Hematopoietic multipotent progenitor cell treated with erythropoietin and hydrocortisone succinate and interleukin-3 and kit ligand, for 6 days (in vitro differentiated cells): ENCODE measurements at regions not wholly inside any gene's neighbourhood (a gene's known extent, or its start where the extent isn't known, plus 50 kb on each side); places are given as distances from the start of the nearest gene placed in this dataset.
A peak's percentile ranks its signal among the peaks of the same experiment; 100 is the strongest.
"Not testable (repeated sequence)": the region's sequence is repeated elsewhere in the genome, so short reads cannot be mapped to it uniquely, and the experiment has no call there.

Experiments used
- DNase-seq: peaks from one replicate; pipeline ENCODE4 v3.0.0-alpha.2; 2015

DNA sequence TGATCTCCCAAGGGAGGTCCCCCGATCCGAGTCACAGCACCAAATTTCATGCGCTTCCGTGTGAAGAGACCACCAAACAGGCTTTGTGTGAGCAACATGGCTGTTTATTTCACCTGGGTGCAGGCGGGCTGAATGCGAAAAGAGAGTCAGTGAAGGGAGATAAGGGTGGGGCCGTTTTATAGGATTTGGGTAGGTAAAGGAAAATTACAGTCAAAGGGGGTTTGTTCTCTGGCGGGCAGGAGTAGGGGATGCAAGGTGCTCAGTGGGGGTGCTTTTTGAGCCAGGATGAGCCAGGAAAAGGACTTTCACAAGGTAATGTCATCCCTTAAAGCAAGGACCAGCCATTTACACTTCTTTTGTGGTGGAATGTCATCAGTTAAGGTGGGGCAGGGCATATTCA is 309.2 kb upstream of the PAPPA start:
- not testable (repeated sequence) for DNase-seq

DNA sequence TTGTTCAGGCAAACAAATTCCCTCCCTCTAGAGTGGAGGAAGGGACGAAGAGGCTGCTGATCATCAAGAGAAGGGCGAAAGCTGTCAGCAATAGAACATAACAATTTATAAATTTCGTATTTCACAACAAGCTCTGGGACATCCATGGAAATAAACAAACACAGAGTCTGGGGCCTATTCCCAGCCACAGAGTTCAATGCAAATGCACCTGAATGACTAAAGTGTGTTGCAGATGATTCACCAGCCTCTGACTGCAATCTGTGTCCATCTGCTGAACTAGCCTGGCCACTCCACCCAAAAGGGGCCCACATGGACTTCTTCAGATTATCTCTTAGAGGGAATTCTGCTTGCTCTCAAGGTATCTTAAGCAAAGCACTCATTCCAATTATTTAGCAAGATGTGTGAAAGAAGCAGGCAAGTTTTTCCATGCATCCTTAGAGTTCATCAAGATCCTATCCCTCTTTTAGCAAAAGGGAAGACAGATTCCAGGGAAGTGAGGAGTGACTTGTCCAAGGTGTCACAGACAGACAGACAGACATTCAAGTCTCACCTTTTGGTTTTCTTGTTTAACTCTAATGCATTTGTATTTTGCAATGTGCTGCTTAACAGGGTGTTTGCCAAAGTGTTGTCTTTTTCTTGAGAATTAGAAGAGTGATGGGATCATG is 307.8 kb upstream of the PAPPA start:
- no peak for DNase-seq

DNA sequence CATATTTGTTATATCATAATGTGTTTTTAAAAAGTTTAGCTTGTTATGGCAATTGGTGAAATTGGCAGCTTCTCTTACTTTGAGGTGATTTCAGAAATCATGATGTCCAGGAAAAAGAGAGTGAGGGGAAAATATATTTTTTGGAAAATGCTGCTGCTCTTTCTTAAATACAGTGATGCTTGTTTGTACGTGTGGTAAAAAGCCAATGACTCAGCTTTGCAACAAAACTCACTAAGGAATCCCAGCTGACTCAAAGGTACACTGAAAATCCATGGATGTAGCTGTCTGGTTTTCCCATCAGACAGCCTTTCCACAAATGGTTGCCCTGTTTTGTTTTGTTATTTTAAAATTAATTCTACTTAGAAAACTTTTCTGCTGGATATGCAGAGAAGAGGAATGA is 306.4 kb upstream of the PAPPA start:
- no peak for DNase-seq

DNA sequence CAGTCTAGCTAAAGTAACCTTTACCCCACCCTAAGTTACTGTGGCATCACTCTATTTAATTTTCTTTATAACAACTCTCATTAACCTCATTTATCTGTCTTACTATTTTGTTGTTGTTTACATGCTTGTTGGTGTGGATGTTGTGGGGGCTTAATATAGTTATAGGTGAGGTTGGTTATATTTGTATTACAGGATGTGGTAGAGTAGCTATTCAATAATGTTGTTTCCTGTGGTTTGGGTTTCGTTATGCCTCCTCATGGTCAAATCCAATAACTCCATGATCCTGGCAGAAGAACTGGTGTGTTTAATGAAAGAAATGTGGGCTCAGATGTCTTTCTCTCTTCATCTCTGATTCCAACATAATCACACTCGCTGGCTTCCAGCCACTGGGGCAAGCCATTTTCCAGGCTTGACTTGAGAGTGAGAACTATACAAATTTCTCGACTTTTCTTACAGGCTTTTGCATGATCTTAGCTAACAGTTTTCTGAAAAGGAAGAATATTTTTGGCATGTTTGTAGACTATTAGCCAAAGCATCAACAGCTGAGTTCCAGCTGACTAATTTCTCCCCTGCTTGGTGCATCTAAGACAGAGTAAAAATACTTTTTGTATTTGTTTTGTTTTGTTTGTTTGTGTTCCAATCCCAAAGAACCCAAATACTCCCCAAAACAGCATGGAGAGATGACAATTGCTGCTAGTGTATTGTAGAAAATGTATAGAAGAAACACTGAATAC is 303.7 kb upstream of the PAPPA start:
- no peak for DNase-seq

DNA sequence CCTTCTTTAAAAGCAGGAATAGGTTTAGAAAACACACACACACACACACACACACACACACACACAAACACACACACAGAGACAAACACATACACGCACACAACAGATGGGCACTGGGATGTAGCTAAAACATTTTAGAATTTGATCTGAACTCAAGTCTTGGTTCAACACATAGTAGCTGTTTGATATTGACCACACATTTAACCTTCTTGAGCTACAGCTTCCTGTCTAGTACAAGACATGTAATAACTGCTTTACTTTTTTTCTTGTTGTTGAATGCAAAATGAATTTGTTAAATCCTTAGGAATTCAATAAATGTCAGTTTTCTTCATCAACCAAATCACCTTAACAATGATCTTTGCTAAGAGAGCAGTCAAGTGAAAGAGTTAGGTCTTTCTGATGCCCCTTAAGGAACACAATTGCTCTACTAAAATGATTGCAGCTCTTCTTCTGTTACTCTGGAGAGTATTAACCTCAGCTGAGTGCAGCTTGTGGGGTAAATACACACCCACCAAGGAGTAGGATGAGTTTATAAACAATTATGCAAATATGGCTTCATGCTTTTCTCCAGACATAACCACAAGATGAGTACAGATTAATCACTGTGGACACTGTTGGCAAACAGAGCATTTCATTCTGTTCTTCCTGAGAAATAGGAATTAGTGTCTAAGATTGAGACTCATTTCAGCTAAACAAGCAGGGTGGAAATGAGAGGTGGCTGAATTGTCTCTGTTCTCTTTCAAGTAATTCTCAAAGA is 302.9 kb upstream of the PAPPA start:
- no peak for DNase-seq

DNA sequence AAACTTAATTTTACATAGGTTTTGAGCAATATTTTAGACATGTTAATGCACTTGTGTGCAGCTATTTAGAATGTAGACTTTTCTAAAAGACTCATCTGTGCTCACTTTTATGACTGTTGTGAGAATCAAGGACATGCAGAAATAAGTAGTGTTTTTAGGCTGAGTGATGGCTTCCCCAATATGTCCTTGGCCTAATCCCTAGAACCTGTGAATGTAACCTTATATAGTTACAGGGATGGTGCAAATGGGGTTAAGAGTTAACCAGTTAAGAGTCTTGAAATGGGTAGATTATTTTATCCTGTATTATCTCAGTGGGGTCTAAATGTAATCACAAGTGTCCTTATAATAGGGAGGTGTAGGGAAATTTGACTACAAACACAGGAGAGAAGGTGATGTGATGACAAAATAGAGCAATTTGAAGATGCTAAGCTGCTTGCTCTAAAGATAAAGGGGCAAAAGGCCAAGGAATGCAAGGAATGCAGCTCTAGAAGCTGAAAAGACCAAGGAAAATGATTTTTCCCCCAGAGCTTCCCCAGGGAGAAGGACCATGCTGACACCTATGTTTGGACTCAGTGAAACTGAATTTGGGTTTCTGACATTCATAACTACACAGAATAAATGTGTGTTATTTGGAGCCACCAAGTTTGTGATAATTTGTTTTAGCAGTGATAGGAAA is 298.0 kb upstream of the PAPPA start:
- no peak for DNase-seq

DNA sequence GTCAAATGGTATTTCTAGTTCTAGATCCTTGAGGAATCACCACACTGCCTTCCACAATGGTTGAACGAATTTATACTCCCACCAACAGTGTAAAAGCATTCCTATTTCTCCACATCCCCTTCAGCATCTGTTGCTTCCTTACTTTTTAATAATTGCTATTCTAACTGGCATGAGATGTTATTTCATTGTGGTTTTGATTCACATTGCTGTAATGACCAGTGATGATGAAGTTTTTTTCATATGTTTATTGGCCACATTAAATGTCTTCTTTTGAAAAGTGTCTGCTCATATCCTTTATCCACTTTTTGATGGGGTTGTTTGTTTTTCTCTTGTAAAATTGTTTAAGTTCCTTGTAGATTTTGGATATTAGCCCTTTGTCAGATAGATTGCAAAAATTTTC is 295.2 kb upstream of the PAPPA start:
- DNase-seq = not testable (repeated sequence)

DNA sequence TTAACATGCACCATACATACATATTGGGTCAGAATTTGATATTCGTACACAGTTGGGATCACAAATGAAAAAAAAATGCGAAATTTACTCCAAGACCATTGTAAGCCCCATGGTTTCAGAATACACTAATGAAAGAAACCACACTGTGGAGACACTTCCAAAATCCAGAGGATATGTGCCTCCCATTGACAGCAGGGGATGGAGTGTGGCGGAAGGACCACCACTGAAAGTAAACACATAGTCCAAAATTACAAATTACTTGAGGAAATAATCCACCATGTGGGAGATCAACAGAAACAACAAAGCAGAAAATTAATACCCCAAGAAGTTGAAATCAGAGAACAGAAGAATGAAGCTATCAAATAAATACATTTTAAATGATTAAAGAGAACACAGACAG is 291.6 kb upstream of the PAPPA start:
- no peak for DNase-seq

DNA sequence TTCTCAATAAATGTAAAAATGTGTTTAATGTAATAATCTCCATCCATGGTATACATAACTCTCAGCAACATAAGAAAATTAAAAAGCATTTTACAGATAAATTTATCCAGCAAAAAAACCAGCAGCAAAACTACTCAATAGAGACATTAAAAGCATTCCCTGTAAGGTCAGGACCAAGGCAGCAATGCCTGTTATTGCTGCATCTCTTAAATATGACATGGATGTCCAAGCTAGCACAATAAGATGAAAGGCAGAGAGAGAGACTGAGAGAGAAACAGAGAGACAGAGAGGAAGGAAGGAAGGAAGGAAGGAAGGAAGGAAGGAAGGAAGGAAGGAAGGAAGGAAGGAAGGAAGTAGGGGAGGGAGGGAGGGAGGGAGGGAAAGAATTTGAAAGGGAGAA is 289.0 kb upstream of the PAPPA start:
- no peak for DNase-seq

DNA sequence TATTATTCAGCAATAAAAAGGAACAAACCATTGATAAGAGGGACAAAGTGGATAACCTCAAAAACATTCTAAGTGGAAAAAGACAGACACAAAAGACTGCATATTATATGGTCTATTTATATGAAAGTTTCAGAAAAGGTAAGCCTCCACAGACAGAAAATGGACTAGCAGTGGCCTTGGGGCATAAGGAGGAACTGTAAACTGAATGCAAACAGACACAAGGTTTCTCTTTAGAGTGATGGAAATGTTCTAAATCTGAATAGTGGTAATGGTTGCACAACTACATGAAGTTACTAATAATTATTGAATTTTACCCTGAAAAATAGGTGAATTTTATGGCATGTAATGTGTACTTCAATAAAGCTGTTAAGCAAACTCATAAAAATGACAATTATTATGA is 286.3 kb upstream of the PAPPA start:
- DNase-seq = no peak

DNA sequence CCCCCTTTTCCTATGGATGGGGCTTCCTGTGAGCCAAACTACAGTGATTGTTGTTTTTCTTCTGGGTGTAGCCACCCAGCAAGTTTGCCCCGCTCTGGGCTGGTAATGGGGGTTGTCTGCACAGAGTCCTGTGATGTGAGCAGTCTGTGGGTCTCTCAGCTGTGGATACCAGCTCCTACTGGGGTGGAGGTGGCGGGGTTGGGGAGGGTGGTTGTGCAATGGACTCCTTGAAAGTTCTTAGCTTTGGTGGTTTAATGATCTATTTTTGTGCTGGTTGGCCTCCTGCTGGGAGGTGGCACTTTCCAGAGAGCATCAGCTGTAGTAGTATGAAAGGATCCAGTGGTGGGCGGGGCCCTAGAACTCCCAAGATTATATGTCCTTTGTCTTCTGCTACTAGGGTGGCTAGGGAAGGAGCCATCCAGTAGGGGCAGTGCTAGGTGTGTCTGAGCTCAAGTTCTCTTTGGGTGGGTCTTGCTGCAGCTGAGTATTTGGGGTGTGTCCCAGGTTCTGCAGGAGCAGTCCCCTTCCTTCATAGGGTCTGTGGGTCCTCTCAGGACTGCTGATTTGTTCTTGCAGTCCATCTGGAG is 275.6 kb upstream of the PAPPA start:
- DNase-seq = no peak

DNA sequence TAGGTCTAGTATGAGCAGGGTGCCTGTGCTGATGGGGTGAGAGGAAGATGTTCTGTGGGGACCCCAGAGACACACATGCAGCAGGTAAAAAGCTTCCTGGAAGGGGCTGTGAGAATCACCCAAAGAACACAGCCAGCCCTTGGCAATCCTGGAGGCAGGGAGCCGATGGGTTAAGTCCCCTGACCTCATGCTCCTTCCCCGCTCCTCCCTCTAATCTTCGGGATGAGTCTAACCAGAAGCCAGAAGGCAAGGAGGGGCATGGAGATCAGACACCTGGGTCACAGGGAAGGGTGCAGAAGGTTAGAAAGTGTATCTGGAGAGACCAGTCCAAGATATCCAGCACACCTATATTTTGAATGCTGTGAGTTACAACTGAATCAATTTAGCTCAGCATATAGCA is 274.1 kb upstream of the PAPPA start:
- no peak for DNase-seq

DNA sequence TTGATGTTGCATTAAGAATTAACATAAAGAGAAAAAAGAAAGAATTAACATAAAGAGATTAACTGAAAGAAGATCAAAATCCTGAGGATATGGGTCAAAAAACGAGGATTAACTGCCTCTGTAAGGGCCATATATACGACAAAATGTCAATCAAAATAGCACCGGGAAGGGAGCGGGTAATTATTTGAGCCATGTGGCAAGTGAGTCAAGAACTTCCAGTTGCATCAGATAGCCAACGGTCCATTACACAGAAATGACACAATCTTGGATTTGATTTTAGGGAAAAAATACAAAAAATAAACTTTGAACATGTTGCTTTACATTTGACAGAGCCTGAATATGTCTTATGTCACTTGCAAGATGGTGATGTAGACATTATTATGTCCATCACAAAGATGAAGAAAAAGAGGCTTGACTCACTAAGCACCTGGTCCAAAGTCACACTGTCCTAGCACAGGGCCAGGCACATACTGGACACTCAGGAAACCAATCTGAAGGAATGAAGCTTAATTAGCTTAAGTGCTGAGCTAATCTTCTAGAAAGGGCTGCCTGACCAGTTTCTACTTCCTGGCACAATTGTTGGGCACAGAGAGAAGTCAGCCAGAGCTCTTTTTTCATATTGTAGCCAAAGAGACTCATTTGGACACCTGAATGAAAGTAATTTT is 273.2 kb upstream of the PAPPA start:
- DNase-seq = no peak

DNA sequence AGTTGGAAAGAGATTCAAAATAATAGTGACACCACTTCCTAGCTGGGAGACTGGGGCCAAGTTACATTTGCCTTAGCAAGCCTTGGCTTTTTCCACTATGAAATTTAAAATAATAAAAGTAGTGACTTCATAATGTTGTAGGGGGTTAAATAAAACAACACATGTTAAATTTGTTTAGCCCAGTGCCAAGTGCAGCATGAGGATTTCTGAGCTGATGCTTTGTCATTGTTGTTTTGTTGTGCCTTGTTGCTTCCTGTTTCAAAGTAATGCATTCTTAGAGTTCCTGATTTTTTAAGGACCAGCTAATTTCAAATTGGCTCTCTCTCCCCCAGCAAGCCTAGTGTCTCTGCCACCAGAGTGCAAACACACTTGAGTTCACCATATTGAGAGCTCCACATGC is 270.7 kb upstream of the PAPPA start:
- no peak for DNase-seq

DNA sequence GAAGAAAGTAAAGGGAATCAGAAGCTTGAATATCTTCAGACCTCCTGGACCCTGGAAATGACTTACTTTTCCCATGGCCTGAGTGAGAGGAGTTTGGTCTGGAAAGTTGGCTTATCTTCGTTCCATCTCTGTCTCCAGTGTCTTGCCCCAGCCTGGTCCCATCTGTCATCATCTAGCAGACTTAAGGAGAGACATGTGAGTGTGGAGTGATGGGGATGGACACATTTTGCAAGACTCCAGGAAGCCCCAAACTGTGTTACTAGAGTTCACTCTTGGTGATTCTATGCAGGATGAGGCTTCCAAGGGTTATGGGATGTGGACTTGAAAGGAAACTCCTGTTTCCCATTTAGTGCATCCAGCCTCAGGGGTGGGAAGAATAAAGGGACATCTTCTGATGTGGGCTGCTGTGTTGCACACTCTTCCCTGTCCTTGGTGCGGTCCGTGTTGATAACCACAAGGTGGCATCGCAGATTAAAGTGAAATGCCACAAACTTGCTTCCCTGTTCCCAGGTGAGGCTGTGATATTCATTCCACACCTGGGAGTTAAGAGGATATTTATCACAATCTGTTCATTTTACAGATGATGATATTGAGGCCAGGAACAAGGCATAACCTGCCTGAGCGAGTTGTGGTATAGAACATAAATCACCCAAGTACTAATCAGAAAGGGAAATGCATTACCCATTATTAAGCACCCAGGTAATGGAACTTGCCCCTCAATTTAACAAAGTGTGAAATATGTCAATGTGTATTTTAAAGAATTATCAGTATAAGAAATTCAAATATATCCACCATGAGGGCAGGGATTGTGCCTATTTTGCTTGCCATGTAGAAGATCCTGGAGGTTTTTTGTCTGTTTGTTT is 269.9 kb upstream of the PAPPA start:
- DNase-seq = peak; percentile 26

DNA sequence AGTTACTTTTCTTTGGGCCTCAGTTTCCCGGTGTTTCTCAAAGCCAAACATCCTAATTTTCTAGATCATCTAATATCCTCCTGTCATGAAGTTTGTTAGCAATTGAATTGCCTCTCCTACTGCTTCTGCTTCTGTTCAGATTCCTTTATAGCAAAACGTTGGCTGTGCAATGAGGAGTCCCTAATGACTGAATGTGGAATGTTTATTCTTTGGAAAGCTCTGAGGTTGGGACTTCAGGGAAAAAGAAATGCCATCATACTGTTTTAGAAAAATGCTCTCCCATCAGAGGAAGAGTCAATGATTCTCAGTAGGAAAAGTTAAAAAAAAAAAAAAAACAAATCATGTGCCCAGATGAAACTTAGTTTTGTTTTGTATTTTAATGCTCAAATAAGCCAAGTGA is 268.7 kb upstream of the PAPPA start:
- DNase-seq = no peak

DNA sequence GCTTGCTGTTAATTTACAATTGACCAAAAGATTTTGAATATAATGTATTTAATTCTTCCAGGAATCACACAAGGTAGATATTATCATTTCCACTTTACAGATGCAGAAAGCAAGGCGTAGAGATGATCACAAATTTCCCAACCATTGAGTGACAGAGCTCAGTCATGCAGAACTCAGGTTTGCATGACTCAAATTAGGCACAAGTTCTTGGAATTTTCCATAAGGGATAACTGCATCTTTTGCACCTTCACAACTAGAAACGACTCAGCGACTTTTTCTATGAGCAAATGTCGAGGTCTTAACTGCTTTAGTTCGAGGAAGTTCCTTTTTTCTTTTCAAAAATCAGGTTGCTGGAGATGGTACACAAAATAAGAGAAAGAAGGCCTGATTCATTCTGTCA is 265.5 kb upstream of the PAPPA start:
- DNase-seq = no peak

DNA sequence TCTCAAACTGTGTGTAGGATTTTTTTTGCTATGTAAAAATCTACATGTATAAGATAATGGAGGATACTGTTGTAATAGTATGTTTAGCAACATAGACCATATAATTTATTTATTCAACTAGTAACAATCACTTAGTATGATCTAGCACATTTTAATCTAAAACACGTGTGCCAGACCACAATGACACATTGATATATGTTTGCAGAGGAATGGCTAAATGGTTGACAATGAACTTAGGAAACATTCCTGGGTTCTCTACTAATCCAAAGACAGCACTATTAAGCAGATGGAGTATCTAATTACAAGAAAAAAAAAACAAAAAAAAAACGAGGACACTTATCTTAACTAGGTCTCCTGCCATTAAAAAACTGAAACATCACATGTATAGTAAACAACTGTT is 261.7 kb upstream of the PAPPA start:
- DNase-seq = no peak

DNA sequence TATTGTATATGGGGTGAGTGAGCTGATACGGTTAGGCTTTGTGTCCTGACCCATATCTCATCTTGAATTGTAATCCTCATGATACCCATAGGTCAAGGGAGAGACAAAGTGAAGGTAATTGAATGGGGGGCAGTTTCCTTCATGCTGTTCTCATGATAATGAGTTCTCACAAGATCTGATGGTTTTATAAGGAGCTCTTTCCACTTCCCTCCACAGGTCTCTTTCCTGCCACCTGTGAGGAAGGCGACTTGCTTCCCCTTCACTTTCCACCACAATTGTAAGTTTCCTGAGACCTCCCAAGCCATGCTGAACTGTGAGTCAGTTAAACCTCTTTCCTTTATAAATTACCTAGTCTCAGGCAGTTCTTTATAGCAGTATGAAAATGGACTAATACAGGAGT is 255.1 kb upstream of the PAPPA start:
- not testable (repeated sequence) for DNase-seq

DNA sequence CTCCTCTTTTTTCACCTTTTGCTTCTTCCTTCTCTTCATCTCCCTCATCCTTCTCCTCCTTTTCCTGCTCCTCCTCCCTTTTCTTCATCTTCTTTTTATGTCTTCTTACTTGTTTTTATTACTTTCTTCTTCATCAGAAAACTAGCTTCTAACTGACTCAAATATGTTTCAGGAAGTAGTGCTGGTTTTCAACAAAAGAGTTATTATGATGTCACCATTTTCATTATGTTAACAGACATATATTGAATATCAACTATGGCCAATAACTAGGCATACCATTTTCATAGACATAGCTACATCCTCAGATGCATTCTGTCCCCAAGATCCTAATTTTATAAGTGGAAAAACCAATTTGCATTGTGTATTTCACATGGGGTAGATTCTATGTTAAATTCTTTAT is 252.9 kb upstream of the PAPPA start:
- DNase-seq = no peak

DNA sequence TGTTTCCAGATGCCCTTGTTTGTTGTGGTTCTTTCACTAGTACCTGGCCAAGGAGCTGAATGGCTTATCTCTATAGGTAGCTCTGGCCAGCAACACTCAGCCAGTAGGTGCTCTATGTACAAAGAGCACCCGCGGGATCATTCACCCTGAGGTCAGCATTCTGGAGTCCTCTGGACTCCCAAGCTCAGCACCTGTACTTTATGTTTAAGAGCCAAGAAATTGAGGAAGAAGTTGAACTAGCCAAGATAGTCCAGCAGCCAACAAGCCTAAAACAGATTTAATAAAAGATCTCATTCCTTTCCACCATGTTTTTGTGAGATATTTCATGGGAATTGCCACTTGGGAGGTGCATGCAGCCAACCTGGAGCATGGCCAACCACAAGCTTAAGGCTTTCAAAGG is 242.6 kb upstream of the PAPPA start:
- DNase-seq = no peak

DNA sequence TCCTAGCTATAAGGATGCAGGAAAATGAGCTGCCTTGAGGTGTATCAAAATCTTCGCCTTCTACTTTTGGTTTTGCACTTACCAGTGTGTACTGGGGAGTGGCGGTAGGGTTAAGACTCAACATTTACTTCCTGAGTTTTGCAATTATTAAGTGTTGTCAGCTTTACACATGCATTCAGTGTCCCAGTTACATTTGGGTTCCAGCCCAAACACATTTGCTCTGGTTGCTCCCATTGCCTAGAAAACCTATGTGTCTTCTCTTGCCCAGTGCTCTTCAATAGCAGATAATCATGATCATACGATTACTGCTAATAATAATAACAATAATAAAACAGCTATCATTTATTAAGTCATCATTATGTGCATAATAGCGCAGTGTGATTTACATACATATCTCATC is 241.5 kb upstream of the PAPPA start:
- DNase-seq = no peak
